Myocyte (in vitro differentiated cells): ENCODE measurements at regions not wholly inside any gene's neighbourhood (a gene's known extent, or its start where the extent isn't known, plus 50 kb on each side); places are given as distances from the start of the nearest gene placed in this dataset.

Experiments
- DNase-seq: peaks from one replicate; pipeline ENCODE4 v3.0.0-alpha.2; 2012; ENCODE audit warnings: low read depth

DNA sequence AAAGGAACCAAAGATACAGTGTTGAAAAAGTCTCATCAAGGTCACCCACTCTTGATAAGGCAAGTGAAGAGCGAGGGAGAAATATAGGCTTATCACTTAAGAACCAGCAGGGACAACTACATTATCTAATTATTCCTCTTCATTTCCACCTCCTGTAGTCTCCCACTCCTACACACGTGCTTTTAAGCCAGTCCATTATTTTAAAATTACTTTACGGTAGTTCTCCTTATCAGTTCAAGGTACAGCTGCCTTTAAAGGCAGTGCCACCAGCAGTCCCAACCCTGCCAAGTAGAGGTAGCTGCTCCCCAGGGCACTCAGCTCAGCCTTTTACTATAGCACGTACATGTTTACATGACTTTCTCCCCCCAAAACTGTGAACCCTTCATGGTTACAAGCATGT, 161.5 kb upstream of the BLID start:
- no peak for DNase-seq

DNA sequence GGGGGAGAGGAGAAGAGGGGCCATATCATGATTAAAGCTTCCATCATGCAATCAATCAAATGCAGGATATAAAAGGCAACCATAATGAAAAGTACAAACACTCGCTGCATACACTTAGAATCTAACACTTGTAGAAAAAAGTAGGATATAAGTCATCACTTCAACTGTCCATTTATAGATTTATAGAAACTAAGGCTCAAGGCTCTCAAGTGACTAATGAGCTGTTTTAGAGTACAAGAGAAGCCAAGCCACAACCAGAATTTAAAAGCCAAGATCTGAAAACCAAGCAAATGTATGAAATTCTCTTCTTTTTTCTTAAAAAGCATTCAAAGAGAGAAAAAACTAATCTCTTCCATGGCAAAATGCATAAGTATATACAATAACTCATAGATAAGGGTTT, 160.2 kb upstream of the BLID start:
- no peak for DNase-seq

DNA sequence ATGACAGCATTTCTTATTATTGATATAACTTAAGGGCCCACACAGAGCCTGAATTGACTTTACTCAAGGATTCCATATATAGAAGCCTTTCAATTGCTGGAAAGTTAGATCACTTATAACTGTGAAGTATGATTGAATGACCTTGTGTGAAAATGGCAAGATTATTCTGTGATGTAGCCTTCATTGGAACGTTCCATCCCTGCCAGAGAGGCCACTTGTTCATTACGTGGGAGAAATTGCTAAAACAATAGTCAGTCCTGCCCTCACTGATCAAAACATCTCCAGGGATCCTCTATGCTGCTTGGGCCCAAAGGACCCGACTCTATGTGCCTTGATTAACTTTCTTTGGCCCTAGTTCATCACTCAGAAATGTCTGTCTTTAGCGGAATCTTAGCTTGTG, 159.5 kb upstream of the BLID start:
- DNase-seq, result no peak

DNA sequence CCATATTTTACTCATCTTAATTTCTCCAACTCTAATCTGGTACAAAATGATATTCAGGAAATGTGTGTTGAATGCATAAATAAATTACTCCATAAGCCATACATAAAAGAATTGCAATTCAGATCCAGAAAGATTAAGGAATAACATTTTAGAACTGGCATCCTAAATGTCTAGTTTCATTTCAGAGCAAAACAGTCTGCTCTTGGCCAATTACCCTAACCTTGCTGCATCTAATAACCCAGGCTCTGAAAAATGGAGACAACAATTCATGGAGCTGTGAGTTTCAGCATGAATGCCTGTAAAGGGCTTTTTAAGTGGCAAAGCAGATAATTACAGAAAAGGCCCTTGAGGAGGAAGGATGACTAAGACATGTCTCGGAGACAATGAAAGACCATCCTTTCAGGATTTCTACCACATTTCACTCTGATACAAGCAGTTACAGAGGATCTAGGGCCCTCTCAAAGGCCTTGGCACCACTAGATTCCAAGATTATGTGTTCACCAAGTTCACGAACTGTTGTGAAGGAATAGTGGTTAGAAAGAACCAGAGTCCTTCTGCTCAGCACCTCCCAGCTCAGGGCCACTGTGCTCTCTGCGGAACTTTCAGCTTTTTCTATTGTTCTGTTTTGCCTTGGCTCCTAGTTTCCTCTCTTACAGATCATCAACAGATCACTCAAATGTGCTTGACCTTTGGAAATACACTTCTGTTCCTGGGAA, 157.6 kb upstream of the BLID start:
- no peak for DNase-seq

DNA sequence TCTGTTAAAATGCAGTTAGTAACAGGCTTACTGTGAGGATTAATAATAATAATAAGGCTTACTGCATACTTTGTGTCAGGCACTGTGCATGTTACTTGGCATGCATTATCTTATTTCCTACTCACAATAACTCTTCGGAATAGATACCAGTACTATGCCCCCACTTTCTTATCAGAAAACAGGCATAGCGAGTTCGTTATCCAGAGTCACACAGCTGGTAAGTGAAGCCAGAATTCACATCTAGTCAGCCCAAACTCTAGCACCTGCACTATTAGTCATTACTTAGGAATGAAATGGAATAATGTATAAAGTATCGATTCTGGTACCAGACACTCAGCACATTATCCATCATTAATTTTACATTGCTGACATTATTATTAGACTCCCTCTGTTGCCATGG, 155.7 kb upstream of the BLID start:
- no peak for DNase-seq

DNA sequence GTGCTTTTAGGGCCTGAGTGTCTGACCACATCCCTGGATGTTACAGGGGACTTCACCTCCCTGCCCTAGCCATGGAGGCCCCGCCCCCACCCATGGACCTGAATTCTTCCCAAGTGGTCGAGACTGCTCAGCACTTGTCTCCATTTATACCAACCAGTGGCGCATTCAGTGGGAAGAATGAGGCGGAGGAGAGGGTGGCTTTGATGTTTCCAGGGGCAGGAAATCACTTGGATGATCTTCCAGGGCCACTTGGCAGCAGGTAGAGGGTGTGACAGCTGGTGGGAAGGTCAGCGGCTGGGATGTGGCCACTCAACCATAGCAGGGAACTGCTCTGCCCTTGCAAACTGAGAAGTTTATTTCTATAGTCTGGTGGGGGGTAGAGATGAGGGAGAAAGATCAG, 155.1 kb upstream of the BLID start:
- DNase-seq, result peak; percentile 65

DNA sequence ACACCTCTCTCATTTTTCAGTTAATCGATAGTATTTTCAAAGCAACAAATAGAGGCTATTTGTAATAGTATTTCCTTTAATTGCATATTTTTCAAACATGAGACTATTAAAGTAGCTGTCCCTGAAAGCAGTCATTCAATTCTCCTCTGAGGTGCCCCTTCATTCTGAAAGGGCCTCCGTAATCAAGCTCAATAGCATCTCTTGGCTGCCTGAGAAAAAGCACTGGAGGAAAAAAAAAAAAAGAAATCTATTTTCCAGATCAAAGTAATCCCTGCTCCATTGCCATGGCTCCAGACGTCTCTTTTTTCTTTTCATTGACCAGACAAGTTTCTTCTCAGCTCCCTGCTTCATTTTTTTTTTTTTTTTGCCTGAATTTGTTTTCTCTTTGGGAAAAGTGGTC, 154.5 kb upstream of the BLID start:
- DNase-seq, result no peak

DNA sequence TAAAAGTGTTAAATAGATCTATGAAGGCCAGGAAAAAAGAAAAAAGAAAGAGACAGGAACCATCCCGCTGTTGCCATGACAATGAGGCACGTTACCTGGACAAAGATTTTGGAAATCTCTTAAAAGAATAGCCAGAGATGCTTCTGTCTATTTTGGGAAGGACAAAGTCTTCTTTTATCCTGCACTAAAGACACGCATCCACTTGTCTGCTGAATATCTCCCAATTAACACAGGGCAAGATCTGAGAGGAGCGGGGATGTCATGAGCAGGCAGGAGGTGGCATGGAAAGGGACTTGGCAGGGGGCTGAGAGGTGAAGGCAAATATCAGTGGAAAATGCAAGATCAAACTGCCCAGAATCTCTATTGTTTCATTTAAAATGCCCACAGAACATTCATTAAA, 153.8 kb upstream of the BLID start:
- DNase-seq, result no peak

DNA sequence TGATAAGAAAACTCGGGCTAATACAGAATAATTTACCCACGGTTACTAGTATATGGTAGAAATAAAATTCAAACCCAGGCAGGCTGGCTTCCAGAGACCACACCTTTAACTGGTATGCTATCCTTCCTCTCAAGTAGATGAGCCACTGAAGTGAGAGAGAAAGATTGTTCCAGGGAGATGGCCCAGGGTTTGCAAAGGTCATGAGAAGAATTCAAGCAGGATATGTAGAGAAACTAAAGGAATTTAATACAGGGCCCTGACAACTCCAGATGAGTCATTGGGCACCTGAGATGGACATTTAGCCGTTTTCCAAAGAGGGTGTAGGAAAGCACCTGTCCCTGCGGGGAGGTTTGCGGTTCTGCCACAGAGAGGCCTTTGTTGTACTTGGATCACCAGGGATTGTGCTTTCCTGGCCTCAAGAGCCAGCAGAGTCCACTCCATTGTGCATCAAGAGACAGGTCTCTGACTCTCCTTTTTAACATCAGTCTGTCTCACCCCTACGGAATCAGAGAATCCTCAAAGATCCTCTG, 152.7 kb upstream of the BLID start:
- DNase-seq, result peak; percentile 61

DNA sequence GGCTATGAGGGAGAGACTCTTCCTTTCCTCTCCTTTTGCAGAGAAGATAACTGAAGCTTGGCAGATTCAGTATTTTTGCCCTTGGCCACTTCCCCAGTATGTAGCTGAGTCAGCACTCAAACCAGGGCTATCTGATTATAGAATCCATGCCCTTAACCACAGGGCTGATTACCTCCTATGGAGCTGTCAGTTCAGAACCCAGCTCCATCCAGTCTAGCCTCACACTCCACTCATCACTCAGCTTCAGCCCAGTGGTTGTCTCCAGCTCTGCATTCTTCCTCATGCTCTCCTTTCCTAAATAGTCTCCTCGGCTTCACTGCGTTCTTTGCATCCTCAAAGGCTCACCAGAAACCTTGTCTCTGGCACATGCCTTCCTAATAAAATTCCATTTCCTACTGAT, 151.6 kb upstream of the BLID start:
- no peak for DNase-seq

DNA sequence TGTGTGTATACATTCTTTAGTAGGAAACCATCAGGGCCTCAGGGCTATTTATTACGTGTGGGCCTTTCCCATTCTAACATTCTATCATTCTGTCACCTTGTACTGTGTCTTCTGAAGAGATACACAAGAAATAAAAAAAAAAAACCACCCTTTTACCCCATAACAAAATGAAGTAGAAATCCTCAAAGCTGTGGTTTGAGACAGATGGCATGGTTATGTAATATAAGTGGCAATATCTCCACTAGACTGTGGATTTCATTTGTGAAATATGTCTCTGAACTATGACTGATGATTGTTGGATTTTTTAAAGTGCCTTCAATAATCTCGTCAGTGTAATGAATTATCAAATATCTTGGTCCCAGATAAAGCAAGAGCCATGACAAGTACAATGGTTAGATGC, 150.0 kb upstream of the BLID start:
- DNase-seq, result no peak

DNA sequence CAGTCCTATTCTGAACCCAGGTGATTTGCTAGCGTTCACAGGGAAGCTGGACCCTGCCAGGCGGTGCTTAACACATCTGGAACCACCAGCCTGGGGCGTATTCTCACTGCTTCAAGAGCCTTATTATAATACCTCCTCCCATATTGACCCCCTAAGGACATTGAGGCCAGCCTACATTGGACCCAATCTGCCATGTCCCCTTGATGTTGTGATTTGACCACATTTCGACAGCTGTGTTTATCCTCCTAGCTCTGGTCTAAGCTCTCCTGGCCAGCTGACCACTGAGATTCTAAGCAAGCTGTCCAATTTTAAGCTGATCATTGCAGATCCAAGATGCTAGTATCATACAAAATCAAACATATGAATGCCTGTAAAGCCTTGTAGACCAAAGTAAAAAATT, 148.1 kb upstream of the BLID start:
- DNase-seq, result peak; percentile 53

DNA sequence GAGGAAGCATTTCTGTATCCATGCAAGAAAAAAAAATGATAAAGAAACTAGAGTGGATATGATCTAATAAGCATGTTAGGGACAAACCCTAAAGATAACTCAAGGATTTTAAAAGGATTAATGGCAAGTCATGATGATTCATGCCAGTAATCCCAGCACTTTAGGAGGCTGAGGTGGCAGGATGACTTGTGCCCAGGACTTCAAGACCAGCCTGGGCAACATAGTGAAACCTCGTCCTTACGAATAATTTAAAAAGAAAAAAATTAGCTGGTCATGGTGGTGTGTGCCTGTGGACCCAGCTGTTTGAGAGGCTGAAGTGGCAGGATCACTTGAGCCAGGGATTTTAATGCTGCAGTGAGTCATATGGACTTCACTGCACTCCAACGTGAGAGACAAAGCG, 145.5 kb upstream of the BLID start:
- no peak for DNase-seq

DNA sequence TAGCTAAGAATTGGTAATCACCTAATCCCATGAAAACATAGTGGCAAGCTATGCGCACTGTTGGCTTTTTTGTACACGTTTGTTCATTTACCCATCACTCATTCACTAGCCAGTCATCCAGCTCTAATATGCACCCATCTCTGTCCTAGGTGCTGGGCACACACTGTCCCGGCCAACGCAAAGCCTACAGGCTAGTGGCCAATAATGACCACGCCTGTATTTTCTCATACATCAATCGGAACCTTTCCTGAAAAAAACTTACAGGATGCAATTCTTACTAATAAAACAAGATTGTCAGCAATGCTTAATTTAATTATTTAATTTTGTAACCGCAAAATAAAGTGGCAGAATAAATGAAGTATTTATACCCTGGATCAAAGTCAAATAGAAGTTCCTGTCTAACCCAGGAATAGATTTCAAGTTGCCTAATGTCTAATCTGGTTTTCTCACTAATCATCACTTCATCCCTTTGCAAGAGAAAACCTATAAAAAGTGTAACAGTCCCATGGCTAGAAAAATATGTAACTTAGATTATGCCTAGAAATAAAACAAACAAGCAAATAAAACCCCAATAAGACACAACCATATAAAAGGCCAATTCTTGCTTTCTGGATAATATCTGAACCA, 143.3 kb upstream of the BLID start:
- DNase-seq, result no peak

DNA sequence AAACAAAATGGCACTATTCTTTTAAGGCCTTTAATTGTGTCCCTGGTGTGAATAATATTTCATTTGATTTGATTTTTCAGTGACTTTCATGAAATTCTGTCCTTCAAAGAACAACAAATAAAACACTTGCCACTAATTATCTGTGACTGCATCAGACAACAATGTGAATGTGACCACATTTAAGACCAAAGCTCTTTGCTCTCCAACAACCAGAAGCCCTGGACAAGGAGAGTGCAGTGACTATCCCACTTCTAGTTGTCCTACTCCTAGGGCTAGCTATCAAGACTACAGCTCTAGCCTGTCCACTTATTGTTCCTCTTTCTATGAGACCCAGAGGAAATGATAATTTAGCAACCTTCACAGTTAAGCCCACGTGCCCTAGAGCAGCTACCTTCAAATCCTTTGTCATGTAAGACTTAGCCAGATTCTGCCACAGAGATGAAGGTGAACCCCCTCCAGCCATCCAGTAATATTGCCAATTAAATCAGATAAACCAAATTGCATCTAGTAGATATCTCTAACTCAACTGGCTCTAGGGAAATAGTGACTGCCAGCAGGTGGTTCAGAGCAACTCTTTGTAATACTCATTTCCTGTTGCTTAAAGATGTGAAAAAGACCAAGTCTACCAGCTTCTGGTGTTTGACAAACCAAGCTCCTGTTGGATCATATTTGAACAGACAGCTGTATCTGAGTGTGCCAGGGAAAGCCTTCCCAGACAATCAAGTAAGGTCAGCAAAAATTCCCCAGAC, 142.6 kb upstream of the BLID start:
- DNase-seq, result peak; percentile 51

DNA sequence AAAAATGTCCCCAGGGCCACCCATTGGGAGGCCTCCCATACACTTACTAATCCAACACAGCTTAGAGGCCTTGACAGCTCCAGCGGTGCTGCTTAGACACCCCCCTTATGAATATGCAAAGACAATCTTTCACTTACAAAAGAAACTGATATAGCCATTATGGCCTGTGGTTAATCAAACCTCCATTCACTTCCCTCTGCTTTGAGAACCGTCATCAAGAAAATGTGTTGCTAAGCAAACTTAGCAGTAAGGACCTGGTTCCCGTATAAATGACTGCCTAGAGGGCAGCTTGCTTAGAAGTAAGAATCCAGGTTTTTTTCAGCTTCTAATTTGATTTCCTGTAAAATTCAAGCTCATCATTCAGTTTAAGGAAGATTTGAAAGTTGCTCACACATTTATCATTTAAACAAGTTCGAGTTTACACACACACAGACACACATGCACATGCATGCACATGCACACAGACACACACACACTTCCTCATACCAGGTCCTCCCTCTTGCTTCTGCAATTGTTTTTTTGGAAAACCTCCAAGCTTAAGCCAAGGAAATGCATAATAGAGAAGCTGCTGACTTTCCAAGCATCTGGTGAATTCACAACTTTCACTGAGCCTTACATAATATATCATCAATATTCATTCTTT, 137.7 kb upstream of the BLID start:
- no peak for DNase-seq

DNA sequence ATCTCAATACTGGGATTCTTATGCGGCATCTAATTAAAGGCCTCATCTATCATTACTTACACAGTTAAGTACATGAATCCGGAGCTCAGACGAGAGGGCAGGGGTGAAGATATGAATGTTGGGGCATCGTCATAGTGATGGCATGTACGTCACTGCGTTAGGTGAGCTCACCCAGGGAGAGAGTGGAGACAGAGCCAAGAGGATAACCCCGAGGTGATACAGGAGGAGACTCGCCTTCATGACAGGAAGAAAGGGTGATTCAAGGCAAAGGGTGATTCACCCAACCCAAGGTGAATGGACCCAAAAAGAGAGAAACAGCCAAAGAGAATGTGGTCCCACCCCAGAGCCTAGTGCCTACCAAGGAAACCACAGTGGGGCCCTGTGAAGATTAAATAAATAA, 132.9 kb upstream of the BLID start:
- no peak for DNase-seq

DNA sequence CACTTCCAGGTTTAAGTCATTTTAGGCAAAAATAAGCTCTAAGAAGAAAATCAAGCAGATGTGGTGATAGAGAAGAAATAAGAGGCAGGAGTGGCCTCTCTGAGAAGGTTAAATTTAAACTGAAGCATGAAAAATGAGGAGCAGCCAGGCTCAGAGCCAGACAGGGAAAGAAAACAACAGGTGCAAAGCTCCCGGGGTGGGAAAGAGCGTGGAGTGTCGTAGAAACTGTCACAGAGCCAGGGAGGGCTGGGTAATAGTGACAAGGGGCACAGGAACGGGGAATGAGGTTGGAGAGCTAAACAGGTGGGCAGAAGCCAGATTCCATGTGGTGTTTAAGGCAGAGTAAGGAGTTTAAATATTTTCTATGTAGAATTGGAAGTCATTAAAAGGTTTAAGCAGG, 132.1 kb upstream of the BLID start:
- DNase-seq, result peak; percentile 94

DNA sequence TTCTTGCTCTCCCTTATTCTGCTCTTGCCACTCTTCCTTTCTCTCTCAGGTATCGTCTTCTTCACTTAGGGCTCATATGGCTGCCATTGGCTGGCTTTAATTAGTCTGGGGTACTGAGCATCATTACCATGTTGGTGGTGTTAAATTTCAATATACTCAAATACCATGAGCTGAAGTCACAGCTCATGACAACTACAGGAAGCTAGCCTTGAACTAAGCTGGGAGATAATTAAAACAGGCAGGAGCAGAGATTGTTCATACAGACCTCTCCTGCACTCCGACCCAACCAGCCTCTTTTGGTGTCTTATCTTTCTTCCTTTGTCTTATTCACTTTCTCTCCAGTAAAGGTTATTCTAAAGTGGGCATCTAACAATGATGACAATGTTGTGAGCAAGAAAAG, 130.9 kb upstream of the BLID start:
- no peak for DNase-seq

DNA sequence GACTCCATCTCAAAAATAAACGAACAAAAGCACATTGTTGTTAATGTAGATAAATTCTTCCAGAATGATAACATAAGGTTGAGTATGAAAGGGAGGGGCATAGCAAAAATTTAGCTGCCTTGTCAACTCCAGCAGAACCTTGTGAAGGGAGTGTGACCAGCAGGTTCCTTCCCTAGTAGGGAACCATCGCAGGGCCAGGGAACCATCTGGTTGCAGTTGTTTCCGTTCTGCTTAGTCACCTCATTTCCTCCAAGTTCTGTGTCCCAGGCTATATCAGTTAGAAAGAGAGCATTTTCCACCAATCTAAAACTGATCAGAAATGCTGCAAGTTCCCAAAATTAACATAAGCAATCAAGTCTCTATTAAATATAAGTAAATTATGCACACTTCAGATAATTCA, 126.7 kb upstream of the BLID start:
- DNase-seq, result no peak

DNA sequence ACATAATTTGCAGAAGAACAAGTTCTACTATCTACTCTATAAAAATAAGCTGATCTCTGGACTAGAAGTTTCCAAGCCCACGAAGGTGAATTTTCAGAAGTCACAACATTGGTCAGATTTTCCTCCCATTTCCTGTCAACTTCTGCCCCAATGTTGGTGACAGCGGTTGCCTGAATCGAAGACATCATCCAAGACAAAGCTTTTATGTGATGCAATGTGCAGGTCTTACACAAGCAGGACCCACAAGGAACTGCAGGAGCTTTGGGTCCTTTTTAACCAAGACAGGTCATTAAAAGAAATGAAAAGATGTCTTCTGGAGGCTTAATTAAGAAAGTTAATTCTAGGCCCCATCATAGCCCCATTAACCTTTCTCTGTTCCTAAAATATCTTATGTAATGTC, 125.6 kb upstream of the BLID start:
- no peak for DNase-seq

DNA sequence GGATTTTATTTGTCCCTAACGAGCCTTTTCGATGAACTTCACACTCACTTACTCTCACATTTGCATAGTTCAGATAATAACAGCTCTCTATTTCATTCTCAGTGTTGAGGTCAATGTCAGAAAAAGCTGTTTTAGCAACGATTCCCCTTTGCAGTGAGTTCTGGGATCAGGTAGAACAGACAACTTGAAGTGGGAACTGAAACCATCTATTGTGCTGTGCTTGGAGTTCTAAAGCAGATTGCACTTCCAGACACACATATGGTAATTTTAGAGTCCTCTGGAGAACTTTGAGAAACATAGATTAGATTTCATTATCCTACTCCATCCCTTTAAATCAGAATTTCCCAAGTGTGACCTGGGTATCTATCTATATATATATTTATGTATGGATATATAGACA, 124.6 kb upstream of the BLID start:
- DNase-seq, result no peak
